ENCODE measurements at regions not wholly inside any gene's neighbourhood (a gene's known extent, or its start where the extent isn't known, plus 50 kb on each side); places are given as distances from the start of the nearest gene placed in this dataset.
"Not testable (repeated sequence)": the region's sequence is repeated elsewhere in the genome, so short reads cannot be mapped to it uniquely, and the experiment has no call there.

- no peak for TF ChIP-seq CTCF (IDR thresholded peaks at IDR 0.05; ENCODE audit: borderline replicate concordance, insufficient read depth, low read depth, low read length)
- no peak overlapping the region for H3K4me3 ChIP-seq (ENCODE audit: low read depth, low read length)
Observed at GRCh38 chr20:4324611-4325243, 75.6 kb upstream of the ADRA1D start.

GRCh38 chr20:4322499-4322898, 73.4 kb upstream of the ADRA1D start:
- TF ChIP-seq CTCF (IDR thresholded peaks at IDR 0.05; ENCODE audit: borderline replicate concordance, insufficient read depth, low read depth, low read length) = no peak

DNA sequence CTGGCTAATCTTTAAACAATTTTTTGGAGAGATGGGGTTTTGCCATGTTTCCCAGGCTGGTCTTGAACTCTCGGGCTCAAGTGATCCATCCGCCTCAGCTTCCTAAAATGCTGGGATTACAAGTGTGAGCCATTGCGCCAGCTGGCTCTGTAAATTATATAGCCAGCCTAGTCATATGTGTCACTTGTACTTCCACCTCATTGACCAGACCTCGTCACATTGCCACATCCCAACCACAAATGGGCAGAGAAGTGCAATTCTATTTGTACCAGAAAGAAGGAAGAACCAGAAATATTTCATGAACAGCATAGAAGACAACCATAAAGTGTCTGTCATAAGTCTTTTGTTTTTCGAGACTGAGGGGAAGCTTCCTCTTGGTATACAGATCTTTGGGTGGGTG, 71.2 kb upstream of the ADRA1D start:
- TF ChIP-seq CTCF (IDR thresholded peaks at IDR 0.05; ENCODE audit: borderline replicate concordance, insufficient read depth, low read depth, low read length) = no peak
- no peak overlapping the region for H3K4me3 ChIP-seq (ENCODE audit: low read depth, low read length)

More at GRCh38 chr20:4322499-4322898, 73.4 kb upstream of the ADRA1D start:
- H3K4me3 ChIP-seq (ENCODE audit: low read depth, low read length) = no peak overlapping the region

DNA sequence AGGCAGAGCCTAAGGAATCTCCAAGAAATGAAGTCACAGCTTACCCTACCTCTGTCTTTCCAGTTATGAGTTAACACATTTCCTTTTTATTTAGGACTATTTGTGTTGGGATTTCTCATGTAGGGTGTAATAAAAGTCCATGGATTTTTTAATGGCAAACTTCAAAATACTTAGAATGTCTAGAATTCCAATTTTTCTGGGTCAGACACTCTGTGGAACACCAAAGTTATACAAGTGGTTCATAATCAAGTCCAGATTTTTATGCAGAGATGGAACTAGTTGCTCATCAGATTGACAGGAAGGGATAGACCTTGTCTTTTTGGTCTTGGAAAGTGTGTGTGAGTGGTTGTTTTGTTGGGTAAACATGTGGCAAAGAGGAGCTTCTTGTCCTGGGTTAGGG, 69.8 kb upstream of the ADRA1D start:
- no peak overlapping the region for H3K4me3 ChIP-seq (ENCODE audit: low read depth, low read length)
- TF ChIP-seq CTCF (IDR thresholded peaks at IDR 0.05; ENCODE audit: borderline replicate concordance, insufficient read depth, low read depth, low read length) = no peak

DNA sequence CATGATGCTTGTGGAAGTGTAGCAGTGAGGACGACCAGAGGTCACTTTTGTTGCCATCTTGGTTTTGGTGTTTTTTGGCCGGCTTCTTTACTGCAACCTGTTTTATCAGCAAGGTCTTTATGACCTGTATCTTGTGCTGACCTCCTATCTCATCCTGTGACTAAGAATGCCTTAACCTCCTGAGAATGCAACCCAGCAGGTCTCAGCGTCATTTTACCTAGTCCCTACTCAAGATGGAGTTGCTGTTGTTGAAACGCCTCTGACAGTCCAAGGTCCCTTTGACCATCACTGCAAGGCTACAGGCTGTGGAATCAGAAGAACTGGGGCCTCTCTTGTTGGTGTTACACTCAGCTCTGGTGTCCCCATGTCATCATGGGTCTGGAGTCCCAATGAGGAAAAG, 61.5 kb upstream of the ADRA1D start:
- not testable (repeated sequence) for H3K4me3 ChIP-seq (ENCODE audit: low read depth, low read length)

GRCh38 chr20:4306206-4306605, 57.1 kb upstream of the ADRA1D start:
- no peak for TF ChIP-seq CTCF (IDR thresholded peaks at IDR 0.05; ENCODE audit: borderline replicate concordance, insufficient read depth, low read depth, low read length)
- no peak overlapping the region for H3K4me3 ChIP-seq (ENCODE audit: low read depth, low read length)

DNA sequence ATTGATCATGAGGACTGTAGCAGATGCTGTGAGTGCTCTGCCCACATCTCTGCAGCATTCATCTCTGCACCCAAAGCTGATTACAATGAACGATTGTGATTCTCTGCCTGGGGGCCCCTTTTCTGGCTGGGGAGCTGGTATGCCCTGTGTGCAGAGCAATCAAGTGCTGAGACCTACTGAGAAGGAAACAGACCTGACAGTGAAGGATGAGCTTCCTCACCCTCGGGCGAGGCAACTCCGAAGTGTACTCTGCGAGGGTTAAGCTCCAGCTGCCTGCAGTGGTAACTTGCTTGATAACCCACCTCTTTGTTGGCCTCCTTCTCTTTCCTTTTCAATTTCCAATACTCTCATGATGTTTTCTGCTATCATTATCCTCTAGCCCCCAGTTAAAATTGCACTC, 56.0 kb upstream of the ADRA1D start:
- no peak overlapping the region for H3K4me3 ChIP-seq (ENCODE audit: low read depth, low read length)
- no peak for TF ChIP-seq CTCF (IDR thresholded peaks at IDR 0.05; ENCODE audit: borderline replicate concordance, insufficient read depth, low read depth, low read length)

- no peak for TF ChIP-seq CTCF (IDR thresholded peaks at IDR 0.05; ENCODE audit: borderline replicate concordance, insufficient read depth, low read depth, low read length)
- H3K4me3 ChIP-seq (ENCODE audit: low read depth, low read length) = no peak overlapping the region
Observed at GRCh38 chr20:4304601-4305000, 55.5 kb upstream of the ADRA1D start.
